K562 (cell line): ENCODE measurements at regions not wholly inside any gene's neighbourhood (a gene's known extent, or its start where the extent isn't known, plus 50 kb on each side); places are given as distances from the start of the nearest gene placed in this dataset.

ENCODE experiments used
- ATAC-seq: fragments of 200-7000 bp; cut with Tn5 transposase; 3 replicates; pipeline ENCODE4 v1.9.1; 2020; ENCODE audit warnings: moderate library complexity
- BruUV-seq: library from RNA; stranded (reverse); fragments of 400-500 nt; replicated peaks from 2 replicates; lab custom pipeline; 2021; lab: Mats Ljungman, UMichigan
- CTCF ChIA-PET: fragments of 300-600 bp; formaldehyde crosslinking; extraction: SDS; loops from one replicate; lab custom pipeline; 2021; ENCODE audit warnings: low intra/inter-chr PET ratio; lab: Yijun Ruan, JAX
- POLR2A ChIA-PET: fragments of 300-600, 350-650 bp; sonication (Branson Sonifier 250); formaldehyde crosslinking; extraction: SDS; loops from one replicate; lab custom pipeline; 2021; ENCODE audit warnings: antibody characterized with exemption, inconsistent platforms; lab: Yijun Ruan, JAX
- DNase-seq, 4 experiments: peaks; one replicate each; pipeline versions ENCODE4 v3.0.0 to v3.0.0-alpha.2; 2011 to 2018; ENCODE audit warnings: low spot score in 3 of 4, mixed read lengths in 3 of 4; ENCODE audit errors: extremely low read depth in 1 of 4
- FAIRE-seq: peaks from 2 replicates; lab custom pipeline; 2011; peaks lifted over from hg19 to GRCh38; lab: Jason Lieb, UNC
- H2AFZ ChIP-seq: 2 replicates; pipeline ENCODE4 v1.6.0; 2011; ENCODE audit warnings: low read depth, low read length, control low read depth, inconsistent platforms
- H3K27ac ChIP-seq: fragments of 200-600 bp; 3 replicates; pipeline ENCODE4 v1.8.0; 2011; ENCODE audit warnings: low read depth, mild to moderate bottlenecking, control low read depth, inconsistent platforms, low read length, moderate library complexity, mixed read lengths; ENCODE audit errors: extremely low read depth
- H3K27me3 ChIP-seq, 2 experiments: fragments of 300-600 bp in 1 of 2; 2 replicates in 1 of 2; 3 replicates in 1 of 2; pipeline versions ENCODE4 v1.6.0 to v1.8.0; 2011; ENCODE audit warnings: inconsistent platforms in 2 of 2, low read length in 2 of 2, mild to moderate bottlenecking in 1 of 2, mixed read lengths in 1 of 2, moderate library complexity in 1 of 2; ENCODE audit not compliant: control insufficient read depth in 2 of 2, insufficient read depth in 2 of 2
- H3K36me3 ChIP-seq: fragments of 300-600 bp; 3 replicates; pipeline ENCODE4 v1.8.0; 2011; ENCODE audit warnings: mild to moderate bottlenecking, low read length, inconsistent platforms; ENCODE audit not compliant: control insufficient read depth, insufficient read depth
- H3K4me1 ChIP-seq, 2 experiments: fragments of 200-600 bp in 1 of 2; replicated peaks in 1 of 2; 2 replicates in 1 of 2; 3 replicates in 1 of 2; pipeline versions ENCODE4 v1.5.1 to v1.8.0; 2011; ENCODE audit warnings: inconsistent platforms in 2 of 2, low read length in 2 of 2, mild to moderate bottlenecking in 1 of 2, mixed read lengths in 1 of 2, moderate library complexity in 1 of 2; ENCODE audit not compliant: control insufficient read depth in 2 of 2, insufficient read depth in 2 of 2
- H3K4me2 ChIP-seq: 2 replicates; pipeline ENCODE4 v1.6.1; 2011; ENCODE audit warnings: low read length, control low read depth, inconsistent platforms, mixed read lengths; ENCODE audit not compliant: insufficient read depth
- H3K4me3 ChIP-seq: fragments of 200-600 bp; sonication (generic), shearing (Covaris generic); 2 replicates; pipeline ENCODE4 v1.5.1; 2016; ENCODE audit warnings: control low read depth, inconsistent platforms
- H3K79me2 ChIP-seq: fragments of 200-600 bp; 3 replicates; pipeline ENCODE4 v1.8.0; 2011; ENCODE audit warnings: low read length, inconsistent platforms; ENCODE audit not compliant: control insufficient read depth, insufficient read depth
- H3K9ac ChIP-seq, 2 experiments: 2 replicates each; pipeline versions ENCODE4 v1.6.0 to v1.6.1; 2011; ENCODE audit warnings: low read depth in 2 of 2, low read length in 2 of 2, control low read depth in 1 of 2, inconsistent platforms in 1 of 2, mild to moderate bottlenecking in 1 of 2, mixed read lengths in 1 of 2; ENCODE audit not compliant: insufficient read depth in 1 of 2
- H3K9me1 ChIP-seq: one replicate; pipeline ENCODE4 v1.6.0; 2011; ENCODE audit warnings: inconsistent platforms, mild to moderate bottlenecking, low read length, moderate library complexity; ENCODE audit not compliant: control insufficient read depth, insufficient read depth
- H3K9me3 ChIP-seq: replicated peaks from 2 replicates; pipeline ENCODE4 v1.5.1; 2011; ENCODE audit warnings: low read depth, low read length, inconsistent platforms; ENCODE audit not compliant: control insufficient read depth, insufficient read depth
- H4K20me1 ChIP-seq: replicated peaks from 2 replicates; pipeline ENCODE4 v1.6.1; 2011; ENCODE audit warnings: low read length, inconsistent platforms, mixed read lengths; ENCODE audit not compliant: control insufficient read depth, insufficient read depth
- ARID1B ChIP-seq: fragments of 450-650 bp; IDR thresholded peaks from 2 replicates; pipeline ENCODE4 v1.6.1; 2016; ENCODE audit warnings: antibody characterized with exemption, mild to moderate bottlenecking, inconsistent platforms
- CHCHD3 ChIP-seq: fragments of 250-450 bp; sonication (Bioruptor Pico); IDR thresholded peaks from 2 replicates; pipeline ENCODE4 v2.1.2; 2022; ENCODE audit warnings: mild to moderate bottlenecking
- CSDE1 ChIP-seq, 2 experiments: fragments of 450-650 bp; IDR thresholded peaks; 2 replicates each; pipeline ENCODE4 v1.6.1; 2016; ENCODE audit warnings: mild to moderate bottlenecking in 1 of 2
- HNRNPH1 ChIP-seq: fragments of 200-400 bp; formaldehyde crosslinking; optimal IDR thresholded peaks from 2 replicates; pipeline ENCODE3; 2017; ENCODE audit warnings: low read depth, mild to moderate bottlenecking, low read length, moderate library complexity
- KDM2B ChIP-seq: fragments of 250-450 bp; sonication (Bioruptor Pico); IDR thresholded peaks from 2 replicates; pipeline ENCODE4 v1.8.0; 2021; ENCODE audit warnings: mild to moderate bottlenecking, moderate library complexity
- KDM5B ChIP-seq: fragments of 200-600 bp; sonication (generic); IDR thresholded peaks from 2 replicates; pipeline ENCODE4 v1.6.1; 2012; ENCODE audit warnings: low read depth, mild to moderate bottlenecking, moderate library complexity, low read length, control low read depth, inconsistent platforms; ENCODE audit not compliant: insufficient replicate concordance
- MTF1 ChIP-seq: fragments of 250-450 bp; sonication (Bioruptor Pico); IDR thresholded peaks from 2 replicates; pipeline ENCODE4 v1.9.0; 2021; ENCODE audit warnings: moderate library complexity, mild to moderate bottlenecking, inconsistent platforms, borderline replicate concordance
- PHF20 ChIP-seq: fragments of 450-650 bp; IDR thresholded peaks from 2 replicates; pipeline ENCODE4 v1.6.1; 2018; ENCODE audit not compliant: partially characterized antibody
- PHF21A ChIP-seq: fragments of 450-650 bp; IDR thresholded peaks from 2 replicates; pipeline ENCODE4 v1.6.1; 2017; ENCODE audit warnings: low read depth, borderline replicate concordance
- POLR3A ChIP-seq: IDR thresholded peaks from 2 replicates; pipeline ENCODE4 v1.6.1; 2011; ENCODE audit warnings: borderline replicate concordance, mild to moderate bottlenecking, moderate library complexity; ENCODE audit not compliant: insufficient read length, insufficient read depth; ENCODE audit errors: extremely low read depth
- ZC3H11A ChIP-seq: IDR thresholded peaks from 2 replicates; pipeline ENCODE4 v1.6.1; 2012; ENCODE audit warnings: low read depth, low read length, improper control_type of control experiment
- ZKSCAN3 ChIP-seq: fragments of 250-450 bp; sonication (Bioruptor Pico); IDR thresholded peaks from 2 replicates; pipeline ENCODE4 v1.4.0; 2020
- ZNF347 ChIP-seq: fragments of 450-650 bp; formaldehyde crosslinking; IDR thresholded peaks from 2 replicates; pipeline ENCODE4 v1.4.0; 2020; ENCODE audit warnings: low read depth, mild to moderate bottlenecking, moderate library complexity
- WGBS: fragments of 100-300 bp; shearing (Covaris generic); methylation state at CpG from one replicate; pipeline ENCODE4 v1.1.6; 2016; ENCODE audit warnings: low coverage, mixed read lengths; ENCODE audit not compliant: insufficient coverage; ENCODE audit errors: missing lambda C conversion rate; 5-methylcytosine and 5-hydroxymethylcytosine counted together
- in situ Hi-C: fragments of 300-500 bp; cut with MboI; formaldehyde crosslinking; loops from 4 replicates; pipeline ENCODE4 v1.15.0; 2018; ENCODE audit warnings: inconsistent platforms, mixed read lengths
- intact Hi-C: fragments of 100-400 bp; cut with micrococcal nuclease; formaldehyde crosslinking; loops from 2 replicates; pipeline ENCODE4 v1.14.2; 2022
- TF ChIP-seq, protein P1 (sequence below): fragments of 250-450 bp; sonication (Bioruptor Pico); IDR thresholded peaks from 2 replicates; pipeline ENCODE4 v1.8.0; 2022; ENCODE audit warnings: moderate library complexity, mild to moderate bottlenecking, inconsistent platforms
- TF ChIP-seq, protein P2 (sequence below), 3 experiments: fragments of 200-800 bp in 1 of 3; sonication (Bioruptor generic) in 1 of 3; sonication (generic) in 1 of 3; formaldehyde crosslinking in 1 of 3; IDR thresholded peaks; 2 replicates each; pipeline versions ENCODE4 v1.6.1 to v1.8.0; 2016 to 2022; ENCODE audit warnings: mild to moderate bottlenecking in 2 of 3, missing compliant biosample characterization in 2 of 3, missing genetic modification characterization in 2 of 3, missing genetic modification reagents in 1 of 3
- TF ChIP-seq, protein P3 (sequence below): fragments of 200-400 bp; formaldehyde crosslinking; IDR thresholded peaks from 2 replicates; pipeline ENCODE4 v1.6.1; 2017; ENCODE audit warnings: mild to moderate bottlenecking, low read depth, low read length, moderate library complexity
- TF ChIP-seq, protein P4 (sequence below): sonication (generic); formaldehyde crosslinking; IDR thresholded peaks from 2 replicates; pipeline ENCODE4 v1.8.1; 2023; ENCODE audit warnings: mild to moderate bottlenecking, missing genetic modification reagents

DNA sequence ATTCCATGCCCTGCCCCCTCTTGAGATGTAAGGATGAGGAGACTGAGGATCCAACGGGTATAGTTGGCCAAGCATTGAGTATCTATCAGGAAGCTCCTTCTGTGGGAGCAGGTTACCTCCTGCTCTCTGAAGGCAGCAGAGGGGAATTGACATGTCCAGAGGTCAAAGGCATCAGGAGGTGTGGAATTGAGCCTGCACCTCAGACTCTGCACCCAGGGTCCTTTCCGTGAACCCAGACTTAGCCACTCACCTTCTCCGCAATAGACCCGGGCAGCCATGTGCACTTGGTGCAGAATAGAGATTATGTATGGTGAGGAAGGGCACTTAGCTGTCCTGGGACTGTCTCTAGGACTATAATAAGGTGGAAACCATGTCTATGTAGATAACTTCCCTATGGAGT, 399.0 kb upstream of the TPM1 start:
- Histone ChIP-seq H3K4me3 (no peak overlapping the region), H3K4me2 (no peak overlapping the region), H3K27me3 (peaks cover 0 to 9% of the 10 kb centered on the region in 2 experiments; a peak in 2 of 5 replicates), H3K9ac (no peak overlapping the region), H3K4me1 (peaks cover 0 to 5% of the 10 kb centered on the region in 2 experiments; a peak in 2 of 5 replicates), H3K27ac (no peak overlapping the region), H3K9me1 (no peaks in the 10 kb centered on the region)
- ChIA-PET CTCF (no interaction called here), POLR2A (no interaction called here)
- no peak for DNase-seq
- TF ChIP-seq POLR3A (no peak), ZNF347 (no peak), ZKSCAN3 (CRISPR knock-in tag) (no peak), CSDE1 (IDR thresholded peaks at IDR 0.05) (no peak), KDM5B (no peak), MTF1 (CRISPR knock-in tag) (no peak), PHF20 (no peak), KDM2B (no peak), HNRNPH1 (no peak), CHCHD3 (CRISPR knock-in tag) (no peak), ZC3H11A (no peak), PHF21A (no peak), ARID1B (no peak)
- TF ChIP-seq, protein P1, sequence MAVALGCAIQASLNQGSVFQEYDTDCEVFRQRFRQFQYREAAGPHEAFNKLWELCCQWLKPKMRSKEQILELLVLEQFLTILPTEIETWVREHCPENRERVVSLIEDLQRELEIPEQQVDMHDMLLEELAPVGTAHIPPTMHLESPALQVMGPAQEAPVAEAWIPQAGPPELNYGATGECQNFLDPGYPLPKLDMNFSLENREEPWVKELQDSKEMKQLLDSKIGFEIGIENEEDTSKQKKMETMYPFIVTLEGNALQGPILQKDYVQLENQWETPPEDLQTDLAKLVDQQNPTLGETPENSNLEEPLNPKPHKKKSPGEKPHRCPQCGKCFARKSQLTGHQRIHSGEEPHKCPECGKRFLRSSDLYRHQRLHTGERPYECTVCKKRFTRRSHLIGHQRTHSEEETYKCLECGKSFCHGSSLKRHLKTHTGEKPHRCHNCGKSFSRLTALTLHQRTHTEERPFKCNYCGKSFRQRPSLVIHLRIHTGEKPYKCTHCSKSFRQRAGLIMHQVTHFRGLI (CRISPR knock-in tag) = no peak
- TF ChIP-seq, protein P2, sequence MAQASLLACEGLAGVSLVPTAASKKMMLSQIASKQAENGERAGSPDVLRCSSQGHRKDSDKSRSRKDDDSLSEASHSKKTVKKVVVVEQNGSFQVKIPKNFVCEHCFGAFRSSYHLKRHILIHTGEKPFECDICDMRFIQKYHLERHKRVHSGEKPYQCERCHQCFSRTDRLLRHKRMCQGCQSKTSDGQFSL (CRISPR knock-in tag; IDR thresholded peaks at IDR 0.05) = no peak
- TF ChIP-seq, protein P2 (tag; IDR thresholded peaks at IDR 0.05) = no peak
- TF ChIP-seq, protein P3, sequence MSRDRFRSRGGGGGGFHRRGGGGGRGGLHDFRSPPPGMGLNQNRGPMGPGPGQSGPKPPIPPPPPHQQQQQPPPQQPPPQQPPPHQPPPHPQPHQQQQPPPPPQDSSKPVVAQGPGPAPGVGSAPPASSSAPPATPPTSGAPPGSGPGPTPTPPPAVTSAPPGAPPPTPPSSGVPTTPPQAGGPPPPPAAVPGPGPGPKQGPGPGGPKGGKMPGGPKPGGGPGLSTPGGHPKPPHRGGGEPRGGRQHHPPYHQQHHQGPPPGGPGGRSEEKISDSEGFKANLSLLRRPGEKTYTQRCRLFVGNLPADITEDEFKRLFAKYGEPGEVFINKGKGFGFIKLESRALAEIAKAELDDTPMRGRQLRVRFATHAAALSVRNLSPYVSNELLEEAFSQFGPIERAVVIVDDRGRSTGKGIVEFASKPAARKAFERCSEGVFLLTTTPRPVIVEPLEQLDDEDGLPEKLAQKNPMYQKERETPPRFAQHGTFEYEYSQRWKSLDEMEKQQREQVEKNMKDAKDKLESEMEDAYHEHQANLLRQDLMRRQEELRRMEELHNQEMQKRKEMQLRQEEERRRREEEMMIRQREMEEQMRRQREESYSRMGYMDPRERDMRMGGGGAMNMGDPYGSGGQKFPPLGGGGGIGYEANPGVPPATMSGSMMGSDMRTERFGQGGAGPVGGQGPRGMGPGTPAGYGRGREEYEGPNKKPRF = no peak
- TF ChIP-seq, protein P4, sequence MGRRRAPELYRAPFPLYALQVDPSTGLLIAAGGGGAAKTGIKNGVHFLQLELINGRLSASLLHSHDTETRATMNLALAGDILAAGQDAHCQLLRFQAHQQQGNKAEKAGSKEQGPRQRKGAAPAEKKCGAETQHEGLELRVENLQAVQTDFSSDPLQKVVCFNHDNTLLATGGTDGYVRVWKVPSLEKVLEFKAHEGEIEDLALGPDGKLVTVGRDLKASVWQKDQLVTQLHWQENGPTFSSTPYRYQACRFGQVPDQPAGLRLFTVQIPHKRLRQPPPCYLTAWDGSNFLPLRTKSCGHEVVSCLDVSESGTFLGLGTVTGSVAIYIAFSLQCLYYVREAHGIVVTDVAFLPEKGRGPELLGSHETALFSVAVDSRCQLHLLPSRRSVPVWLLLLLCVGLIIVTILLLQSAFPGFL (CRISPR knock-in tag) = no peak
- TF ChIP-seq, all 486 proteins: peak for 0
- H4K20me1 ChIP-seq = no peaks in the 10 kb centered on the region
- no peaks in the 10 kb centered on the region for H3K9me3 ChIP-seq
- WGBS = 0% methylated on average over 4 of the region's 4 CpGs
- no peak for FAIRE-seq
- in situ Hi-C loops = no loop called here
- H2AFZ ChIP-seq = no peak overlapping the region
- intact Hi-C loops = no loop called here
- no peak for ATAC-seq
- no peaks in the 10 kb centered on the region for H3K36me3 ChIP-seq
- no TSS peak for BruUV-seq
- no peaks in the 10 kb centered on the region for H3K79me2 ChIP-seq
